ENCODE measurements at regions not wholly inside any gene's neighbourhood (a gene's known extent, or its start where the extent isn't known, plus 50 kb on each side); places are given as distances from the start of the nearest gene placed in this dataset.

DNA sequence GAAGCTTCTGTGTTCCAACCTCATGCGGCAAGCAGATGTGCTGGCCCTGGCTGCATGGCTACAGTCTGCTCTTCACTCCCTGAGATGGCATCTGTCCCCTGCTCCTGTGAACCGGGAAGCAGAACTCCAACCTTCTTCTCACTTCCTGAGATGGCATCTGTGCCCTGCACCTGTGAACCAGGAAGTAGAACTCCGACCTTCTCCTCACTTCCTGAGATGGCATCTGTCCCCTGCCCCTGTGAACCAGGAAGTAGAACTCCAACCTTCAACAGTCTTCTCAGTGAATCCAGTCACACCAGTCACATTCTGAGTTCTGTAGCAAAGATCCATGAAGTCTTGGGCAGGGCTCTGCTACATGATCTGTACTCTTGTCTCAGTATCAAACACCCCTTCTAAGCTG lies 887.2 kb upstream of the KLHL29 start:
- Mint-ChIP-seq H3K4me3 (ENCODE audit: unreplicated experiment) (no peak overlapping the region), H3K9me3 (ENCODE audit: unreplicated experiment) (peaks cover 15% of the 10 kb centered on the region), H3K36me3 (ENCODE audit: insufficient read depth, unreplicated experiment) (no peaks in the 10 kb centered on the region), H3K27me3 (ENCODE audit: insufficient read depth, unreplicated experiment) (no peaks in the 10 kb centered on the region), H3K4me1 (ENCODE audit: low read depth, unreplicated experiment) (no peaks in the 10 kb centered on the region), H3K27ac (ENCODE audit: unreplicated experiment) (no peak overlapping the region)
- no peaks in the 10 kb centered on the region for H3K9me3 ChIP-seq
- H3K36me3 ChIP-seq (ENCODE audit: control insufficient read depth, insufficient read depth, low read length) = no peaks in the 10 kb centered on the region
- no peaks in the 10 kb centered on the region for H3K4me1 ChIP-seq
- H3K27me3 ChIP-seq (replicated peaks; ENCODE audit: control insufficient read depth, insufficient read depth, low read length) = no peaks in the 10 kb centered on the region
- no peak for DNase-seq
- H3K4me3 ChIP-seq (ENCODE audit: low read depth, low read length) = no peak overlapping the region
- intact Hi-C loops (cut with micrococcal nuclease; ENCODE audit: unreplicated experiment) = no loop called here
- TF ChIP-seq, protein P1, sequence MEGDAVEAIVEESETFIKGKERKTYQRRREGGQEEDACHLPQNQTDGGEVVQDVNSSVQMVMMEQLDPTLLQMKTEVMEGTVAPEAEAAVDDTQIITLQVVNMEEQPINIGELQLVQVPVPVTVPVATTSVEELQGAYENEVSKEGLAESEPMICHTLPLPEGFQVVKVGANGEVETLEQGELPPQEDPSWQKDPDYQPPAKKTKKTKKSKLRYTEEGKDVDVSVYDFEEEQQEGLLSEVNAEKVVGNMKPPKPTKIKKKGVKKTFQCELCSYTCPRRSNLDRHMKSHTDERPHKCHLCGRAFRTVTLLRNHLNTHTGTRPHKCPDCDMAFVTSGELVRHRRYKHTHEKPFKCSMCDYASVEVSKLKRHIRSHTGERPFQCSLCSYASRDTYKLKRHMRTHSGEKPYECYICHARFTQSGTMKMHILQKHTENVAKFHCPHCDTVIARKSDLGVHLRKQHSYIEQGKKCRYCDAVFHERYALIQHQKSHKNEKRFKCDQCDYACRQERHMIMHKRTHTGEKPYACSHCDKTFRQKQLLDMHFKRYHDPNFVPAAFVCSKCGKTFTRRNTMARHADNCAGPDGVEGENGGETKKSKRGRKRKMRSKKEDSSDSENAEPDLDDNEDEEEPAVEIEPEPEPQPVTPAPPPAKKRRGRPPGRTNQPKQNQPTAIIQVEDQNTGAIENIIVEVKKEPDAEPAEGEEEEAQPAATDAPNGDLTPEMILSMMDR (IDR thresholded peaks at IDR 0.05; ENCODE audit: insufficient read depth in 1 of 2, low read depth in 1 of 2, low read length in 1 of 2, severe bottlenecking in 1 of 2, unreplicated experiment in 1 of 2) = no peak
- BruUV-seq (replicated peaks) = no TSS peak
- ChIA-PET CTCF (no interaction called here), POLR2A (no interaction called here)

DNA sequence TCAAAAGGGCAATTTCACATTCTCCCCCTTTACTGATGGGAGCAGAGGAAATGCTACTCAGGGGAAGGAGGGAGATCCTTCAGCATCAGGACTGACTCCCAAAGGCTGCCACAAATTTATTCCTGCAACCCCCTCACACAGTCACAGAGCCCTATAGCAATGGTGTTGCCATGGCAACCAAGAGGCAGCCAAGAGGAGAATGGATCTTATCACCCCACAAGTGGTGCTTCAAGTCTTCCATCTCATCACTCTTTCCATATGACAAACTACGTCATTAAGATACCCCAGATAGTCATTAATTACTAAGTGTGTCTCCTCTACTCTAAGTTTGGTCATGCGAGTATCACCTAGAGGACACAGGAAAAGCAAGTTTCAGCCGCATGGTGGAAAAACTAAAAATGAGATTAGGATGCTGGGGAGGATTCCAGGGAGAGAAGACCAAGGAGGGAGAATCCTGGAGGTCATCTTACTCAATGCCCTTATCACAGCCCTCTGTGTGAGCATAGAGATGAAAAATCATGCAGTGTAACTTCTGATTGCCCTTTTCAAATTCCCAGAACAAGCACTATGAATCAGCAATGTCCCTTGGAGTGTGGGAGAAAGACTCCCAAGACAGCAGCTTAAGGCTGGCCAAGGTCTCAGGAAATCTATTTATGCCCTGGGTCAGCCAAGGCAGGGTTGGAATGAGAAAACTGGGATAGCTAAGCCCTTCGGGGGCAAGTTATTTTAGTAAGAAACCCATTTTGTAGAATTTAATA lies 885.7 kb upstream of the KLHL29 start:
- Histone ChIP-seq H3K36me3 (ENCODE audit: control insufficient read depth, insufficient read depth, low read length) (no peaks in the 10 kb centered on the region), H3K4me1 (no peaks in the 10 kb centered on the region), H3K27me3 (replicated peaks; ENCODE audit: control insufficient read depth, insufficient read depth, low read length) (no peaks in the 10 kb centered on the region), H3K9me3 (no peaks in the 10 kb centered on the region), H3K4me3 (ENCODE audit: low read depth, low read length) (no peak overlapping the region)
- H3K27me3 Mint-ChIP-seq (ENCODE audit: insufficient read depth, unreplicated experiment) = no peaks in the 10 kb centered on the region
- ChIA-PET POLR2A (no interaction called here), CTCF (no interaction called here)
- BruUV-seq (replicated peaks) = no TSS peak
- H3K4me1 Mint-ChIP-seq (ENCODE audit: low read depth, unreplicated experiment) = no peaks in the 10 kb centered on the region
- no peaks in the 10 kb centered on the region for H3K36me3 Mint-ChIP-seq (ENCODE audit: insufficient read depth, unreplicated experiment)
- no peak overlapping the region for H3K4me3 Mint-ChIP-seq (ENCODE audit: unreplicated experiment)
- DNase-seq = no peak
- intact Hi-C loops (cut with micrococcal nuclease; ENCODE audit: unreplicated experiment) = no loop called here
- TF ChIP-seq, protein P1 (IDR thresholded peaks at IDR 0.05; ENCODE audit: insufficient read depth in 1 of 2, low read depth in 1 of 2, low read length in 1 of 2, severe bottlenecking in 1 of 2, unreplicated experiment in 1 of 2) = no peak
- H3K9me3 Mint-ChIP-seq (ENCODE audit: unreplicated experiment) = peaks cover 15% of the 10 kb centered on the region
- no peak overlapping the region for H3K27ac Mint-ChIP-seq (ENCODE audit: unreplicated experiment)

DNA sequence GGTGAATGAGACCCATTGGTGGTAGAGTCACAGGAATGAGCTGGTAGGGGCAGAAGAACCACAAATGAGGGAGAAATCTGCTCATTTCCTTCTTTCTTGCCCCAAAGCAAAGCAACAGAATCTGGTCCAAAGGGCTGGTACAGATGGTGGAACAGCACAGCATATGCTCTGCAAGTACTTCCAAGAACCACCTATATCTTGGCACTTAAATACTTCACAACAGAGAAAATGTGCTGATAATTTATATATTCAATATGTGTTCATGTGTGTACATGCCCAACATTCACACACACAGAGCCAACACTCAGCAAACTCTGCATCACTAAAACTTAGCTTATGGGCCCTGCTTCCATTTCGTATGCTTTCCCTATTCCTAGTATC lies 884.4 kb upstream of the KLHL29 start:
- H3K4me1 ChIP-seq = no peaks in the 10 kb centered on the region
- no peaks in the 10 kb centered on the region for H3K36me3 ChIP-seq (ENCODE audit: control insufficient read depth, insufficient read depth, low read length)
- Mint-ChIP-seq H3K36me3 (ENCODE audit: insufficient read depth, unreplicated experiment) (no peaks in the 10 kb centered on the region), H3K4me3 (ENCODE audit: unreplicated experiment) (no peak overlapping the region), H3K4me1 (ENCODE audit: low read depth, unreplicated experiment) (no peaks in the 10 kb centered on the region), H3K27ac (ENCODE audit: unreplicated experiment) (no peak overlapping the region), H3K9me3 (ENCODE audit: unreplicated experiment) (peaks cover 15% of the 10 kb centered on the region), H3K27me3 (ENCODE audit: insufficient read depth, unreplicated experiment) (no peaks in the 10 kb centered on the region)
- intact Hi-C loops (cut with micrococcal nuclease; ENCODE audit: unreplicated experiment) = no loop called here
- no peak for DNase-seq
- H3K4me3 ChIP-seq (ENCODE audit: low read depth, low read length) = no peak overlapping the region
- no TSS peak for BruUV-seq (replicated peaks)
- no peaks in the 10 kb centered on the region for H3K9me3 ChIP-seq
- POLR2A ChIA-PET = no interaction called here
- CTCF ChIA-PET = no interaction called here
- no peaks in the 10 kb centered on the region for H3K27me3 ChIP-seq (replicated peaks; ENCODE audit: control insufficient read depth, insufficient read depth, low read length)
- TF ChIP-seq, protein P1 (IDR thresholded peaks at IDR 0.05; ENCODE audit: insufficient read depth in 1 of 2, low read depth in 1 of 2, low read length in 1 of 2, severe bottlenecking in 1 of 2, unreplicated experiment in 1 of 2) = no peak

Measured in Caco-2 (cell line).